ENCODE measurements at regions not wholly inside any gene's neighbourhood (a gene's known extent, or its start where the extent isn't known, plus 50 kb on each side); places are given as distances from the start of the nearest gene placed in this dataset.
"Not testable (repeated sequence)": the region's sequence is repeated elsewhere in the genome, so short reads cannot be mapped to it uniquely, and the experiment has no call there.

GRCh38 chr1:206361978-206362543, 108.2 kb upstream of the IKBKE start:
- not testable (repeated sequence) for H3K9me2 ChIP-seq (ENCODE audit: insufficient read depth); DNase-seq (ENCODE audit: low spot score); H3K4me1 ChIP-seq (ENCODE audit: insufficient read depth); H4K20me1 ChIP-seq (replicated peaks; ENCODE audit: insufficient read depth); H3K4me1 Mint-ChIP-seq; H3F3A ChIP-seq (replicated peaks; ENCODE audit: low read depth); H3K4me3 Mint-ChIP-seq; H3K4me3 ChIP-seq; H3K36me3 ChIP-seq (ENCODE audit: insufficient read depth); H3K27ac ChIP-seq (ENCODE audit: low read depth); H3K36me3 Mint-ChIP-seq (ENCODE audit: low read depth); H3K27me3 Mint-ChIP-seq (ENCODE audit: insufficient read depth, low read depth, poor library complexity); H3K4me2 ChIP-seq; H2AFZ ChIP-seq; H3K79me2 ChIP-seq (replicated peaks; ENCODE audit: insufficient read depth); H3K9me3 Mint-ChIP-seq; H3K27me3 ChIP-seq (ENCODE audit: insufficient read depth); H3K27ac Mint-ChIP-seq
- peak; percentile 76 for ATAC-seq

DNA sequence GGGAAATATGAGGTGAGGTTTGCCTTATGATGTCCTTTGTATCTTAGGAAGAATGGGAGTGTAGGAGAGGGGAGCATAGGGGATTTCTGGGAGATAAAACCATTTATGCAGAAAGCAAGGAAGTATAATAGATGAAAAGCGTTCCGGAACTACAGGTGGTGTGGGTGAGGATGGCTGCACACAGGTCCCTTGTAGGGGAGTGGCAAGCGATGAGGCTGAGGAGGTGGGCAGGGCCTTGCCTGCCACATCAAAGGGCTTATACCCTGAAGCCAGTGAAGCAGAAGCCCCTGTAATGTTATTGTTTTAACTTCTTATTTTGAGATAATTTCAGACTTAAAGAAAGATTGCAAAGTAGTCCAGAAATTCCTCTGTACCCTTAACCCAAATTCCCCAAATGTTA, 107.3 kb upstream of the IKBKE start:
- H3K27me3 ChIP-seq (ENCODE audit: insufficient read depth); DNase-seq (ENCODE audit: low spot score); H3K27me3 Mint-ChIP-seq (ENCODE audit: insufficient read depth, low read depth, poor library complexity); H3K4me3 Mint-ChIP-seq; H3F3A ChIP-seq (replicated peaks; ENCODE audit: low read depth); H4K20me1 ChIP-seq (replicated peaks; ENCODE audit: insufficient read depth); H3K9me2 ChIP-seq (ENCODE audit: insufficient read depth); H3K27ac Mint-ChIP-seq; H3K36me3 Mint-ChIP-seq (ENCODE audit: low read depth); H3K27ac ChIP-seq (ENCODE audit: low read depth); H3K36me3 ChIP-seq (ENCODE audit: insufficient read depth); H3K4me3 ChIP-seq; H3K4me1 Mint-ChIP-seq; H3K9me3 Mint-ChIP-seq; H3K4me1 ChIP-seq (ENCODE audit: insufficient read depth); H2AFZ ChIP-seq; H3K79me2 ChIP-seq (replicated peaks; ENCODE audit: insufficient read depth); H3K4me2 ChIP-seq: not testable (repeated sequence)
- peak; percentile 38; the same call in 1 of the 3 replicates for ATAC-seq

DNA sequence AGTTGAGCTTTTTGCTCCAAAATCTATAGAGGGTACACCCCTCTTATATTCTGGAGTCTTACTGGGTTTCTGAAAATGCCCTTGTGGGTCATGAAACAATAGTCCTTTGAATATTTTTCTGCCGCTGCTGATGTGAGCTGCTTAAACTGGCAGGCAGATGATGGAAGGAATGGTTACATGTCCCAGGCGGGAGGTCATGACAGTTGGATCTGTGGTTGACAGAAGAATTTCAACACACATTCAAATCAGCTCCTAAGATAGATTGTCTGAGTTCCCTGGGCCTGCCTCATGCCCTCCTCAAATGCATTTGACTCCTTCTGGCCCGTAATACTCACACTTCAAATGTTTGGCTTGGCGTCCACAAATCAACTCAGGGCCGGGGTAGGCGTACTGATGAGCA, 105.0 kb upstream of the IKBKE start:
- not testable (repeated sequence) for H3K4me1 Mint-ChIP-seq; H3K27ac ChIP-seq (ENCODE audit: low read depth); H3K4me1 ChIP-seq (ENCODE audit: insufficient read depth); ATAC-seq; H3K27me3 ChIP-seq (ENCODE audit: insufficient read depth); H3K4me3 ChIP-seq; H2AFZ ChIP-seq; H3K36me3 Mint-ChIP-seq (ENCODE audit: low read depth); H3K9me2 ChIP-seq (ENCODE audit: insufficient read depth); H3F3A ChIP-seq (replicated peaks; ENCODE audit: low read depth); H3K9me3 Mint-ChIP-seq; H3K79me2 ChIP-seq (replicated peaks; ENCODE audit: insufficient read depth); H3K27me3 Mint-ChIP-seq (ENCODE audit: insufficient read depth, low read depth, poor library complexity); H4K20me1 ChIP-seq (replicated peaks; ENCODE audit: insufficient read depth); DNase-seq (ENCODE audit: low spot score); H3K36me3 ChIP-seq (ENCODE audit: insufficient read depth); H3K4me2 ChIP-seq; H3K27ac Mint-ChIP-seq; H3K4me3 Mint-ChIP-seq

- DNase-seq (ENCODE audit: low spot score), result not testable (repeated sequence)
Measured at GRCh38 chr1:206366131-206366530, 104.1 kb upstream of the IKBKE start.

DNA sequence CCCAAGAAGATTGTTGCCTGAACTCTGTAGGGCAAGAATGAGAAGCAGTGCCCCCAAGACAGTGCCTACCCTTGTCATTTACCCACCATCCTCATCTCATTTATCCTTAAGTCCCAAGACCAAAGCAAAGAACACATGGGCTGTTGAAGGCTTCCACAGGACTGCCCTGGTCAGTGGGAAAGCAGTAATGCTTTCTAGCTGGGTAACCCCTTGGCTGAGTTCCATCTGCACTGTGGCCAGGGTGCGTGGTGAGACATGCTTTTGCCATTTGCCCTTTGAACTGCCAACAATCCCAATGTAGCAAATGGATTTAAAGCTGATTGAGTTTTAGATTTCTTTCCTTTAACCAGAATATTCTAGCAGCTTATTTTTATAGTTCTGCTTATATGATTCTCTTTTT, 103.5 kb upstream of the IKBKE start:
- not testable (repeated sequence) for H3K36me3 Mint-ChIP-seq (ENCODE audit: low read depth); H3K4me3 Mint-ChIP-seq; H3K27ac ChIP-seq (ENCODE audit: low read depth); H2AFZ ChIP-seq; H3F3A ChIP-seq (replicated peaks; ENCODE audit: low read depth); H3K36me3 ChIP-seq (ENCODE audit: insufficient read depth); H4K20me1 ChIP-seq (replicated peaks; ENCODE audit: insufficient read depth); H3K27me3 ChIP-seq (ENCODE audit: insufficient read depth); H3K4me3 ChIP-seq; H3K9me2 ChIP-seq (ENCODE audit: insufficient read depth); H3K27ac Mint-ChIP-seq; H3K4me2 ChIP-seq; DNase-seq (ENCODE audit: low spot score); H3K4me1 ChIP-seq (ENCODE audit: insufficient read depth); H3K9me3 Mint-ChIP-seq; H3K27me3 Mint-ChIP-seq (ENCODE audit: insufficient read depth, low read depth, poor library complexity); H3K4me1 Mint-ChIP-seq; ATAC-seq; H3K79me2 ChIP-seq (replicated peaks; ENCODE audit: insufficient read depth)

More at GRCh38 chr1:206366131-206366530, 104.1 kb upstream of the IKBKE start:
- not testable (repeated sequence) for H2AFZ ChIP-seq; H3K4me3 Mint-ChIP-seq; H3K4me1 ChIP-seq (ENCODE audit: insufficient read depth); ATAC-seq; H3K36me3 ChIP-seq (ENCODE audit: insufficient read depth); H3K27ac ChIP-seq (ENCODE audit: low read depth); H3K9me3 Mint-ChIP-seq; H3K4me1 Mint-ChIP-seq; H3K4me2 ChIP-seq; H3K36me3 Mint-ChIP-seq (ENCODE audit: low read depth); H3K27me3 ChIP-seq (ENCODE audit: insufficient read depth); H3K79me2 ChIP-seq (replicated peaks; ENCODE audit: insufficient read depth); H3F3A ChIP-seq (replicated peaks; ENCODE audit: low read depth); H3K27ac Mint-ChIP-seq; H3K27me3 Mint-ChIP-seq (ENCODE audit: insufficient read depth, low read depth, poor library complexity); H3K4me3 ChIP-seq; H4K20me1 ChIP-seq (replicated peaks; ENCODE audit: insufficient read depth); H3K9me2 ChIP-seq (ENCODE audit: insufficient read depth)

GRCh38 chr1:206367955-206368622, 102.2 kb upstream of the IKBKE start:
- H3K36me3 ChIP-seq (ENCODE audit: insufficient read depth); H3F3A ChIP-seq (replicated peaks; ENCODE audit: low read depth); H3K79me2 ChIP-seq (replicated peaks; ENCODE audit: insufficient read depth); DNase-seq (ENCODE audit: low spot score); H3K36me3 Mint-ChIP-seq (ENCODE audit: low read depth); H3K4me2 ChIP-seq; H3K27me3 ChIP-seq (ENCODE audit: insufficient read depth); H3K4me1 ChIP-seq (ENCODE audit: insufficient read depth); H3K9me2 ChIP-seq (ENCODE audit: insufficient read depth); H3K4me1 Mint-ChIP-seq; H2AFZ ChIP-seq; H3K4me3 Mint-ChIP-seq; H3K9me3 Mint-ChIP-seq; H3K27ac ChIP-seq (ENCODE audit: low read depth); H3K27me3 Mint-ChIP-seq (ENCODE audit: insufficient read depth, low read depth, poor library complexity); ATAC-seq; H4K20me1 ChIP-seq (replicated peaks; ENCODE audit: insufficient read depth); H3K4me3 ChIP-seq; H3K27ac Mint-ChIP-seq: not testable (repeated sequence)

DNA sequence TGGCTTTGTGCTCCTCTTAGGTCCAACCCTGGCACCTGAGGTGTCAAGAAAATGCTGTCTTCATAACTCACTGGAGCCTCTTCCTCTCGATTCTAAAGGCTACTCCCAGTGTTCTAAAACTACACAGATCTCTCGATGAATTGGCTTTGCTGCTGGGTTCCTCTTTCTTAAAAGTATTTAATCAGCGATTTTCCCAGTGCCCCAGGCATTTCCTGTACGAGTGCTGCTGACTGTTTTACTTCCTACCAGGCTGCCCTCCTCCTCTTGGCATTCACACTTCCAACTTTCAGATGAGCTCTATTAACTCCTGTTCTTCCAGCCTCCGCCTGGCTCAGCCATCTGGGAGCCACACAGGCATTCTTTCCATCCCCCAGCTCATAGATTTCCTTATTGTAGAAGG, 95.6 kb upstream of the IKBKE start:
- H2AFZ ChIP-seq; H3K27ac Mint-ChIP-seq; H3K9me3 Mint-ChIP-seq; H3K9me2 ChIP-seq (ENCODE audit: insufficient read depth); H3K79me2 ChIP-seq (replicated peaks; ENCODE audit: insufficient read depth); DNase-seq (ENCODE audit: low spot score); H4K20me1 ChIP-seq (replicated peaks; ENCODE audit: insufficient read depth); H3K27me3 Mint-ChIP-seq (ENCODE audit: insufficient read depth, low read depth, poor library complexity); H3K4me1 ChIP-seq (ENCODE audit: insufficient read depth); H3K27me3 ChIP-seq (ENCODE audit: insufficient read depth); H3K36me3 Mint-ChIP-seq (ENCODE audit: low read depth); H3K4me3 ChIP-seq; H3F3A ChIP-seq (replicated peaks; ENCODE audit: low read depth); H3K36me3 ChIP-seq (ENCODE audit: insufficient read depth); ATAC-seq; H3K27ac ChIP-seq (ENCODE audit: low read depth); H3K4me3 Mint-ChIP-seq; H3K4me2 ChIP-seq; H3K4me1 Mint-ChIP-seq: not testable (repeated sequence)

All from GM23338 (cell line).